ENCODE measurements at regions not wholly inside any gene's neighbourhood (a gene's known extent, or its start where the extent isn't known, plus 50 kb on each side); places are given as distances from the start of the nearest gene placed in this dataset.

DNA sequence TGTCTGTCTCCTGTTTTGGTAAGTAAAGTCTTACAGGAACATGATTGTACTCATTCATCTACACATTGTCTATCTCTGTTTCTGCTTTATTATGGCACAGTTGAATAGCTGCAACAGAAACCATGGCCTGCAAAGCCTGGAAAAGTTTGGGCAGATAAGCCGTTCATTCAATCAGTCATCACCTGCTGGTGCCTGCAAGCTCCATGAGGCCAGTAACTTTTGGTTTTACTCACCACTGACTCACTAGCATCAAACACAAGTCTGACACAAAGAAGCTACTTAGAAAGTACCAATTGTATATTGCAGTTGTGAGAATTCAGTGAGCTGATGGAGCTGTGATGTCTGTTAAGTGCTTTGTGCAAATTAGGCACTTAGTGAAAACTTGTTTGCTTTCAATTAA lies 373.6 kb upstream of the SGCD start:
- TF ChIP-seq, protein P1, sequence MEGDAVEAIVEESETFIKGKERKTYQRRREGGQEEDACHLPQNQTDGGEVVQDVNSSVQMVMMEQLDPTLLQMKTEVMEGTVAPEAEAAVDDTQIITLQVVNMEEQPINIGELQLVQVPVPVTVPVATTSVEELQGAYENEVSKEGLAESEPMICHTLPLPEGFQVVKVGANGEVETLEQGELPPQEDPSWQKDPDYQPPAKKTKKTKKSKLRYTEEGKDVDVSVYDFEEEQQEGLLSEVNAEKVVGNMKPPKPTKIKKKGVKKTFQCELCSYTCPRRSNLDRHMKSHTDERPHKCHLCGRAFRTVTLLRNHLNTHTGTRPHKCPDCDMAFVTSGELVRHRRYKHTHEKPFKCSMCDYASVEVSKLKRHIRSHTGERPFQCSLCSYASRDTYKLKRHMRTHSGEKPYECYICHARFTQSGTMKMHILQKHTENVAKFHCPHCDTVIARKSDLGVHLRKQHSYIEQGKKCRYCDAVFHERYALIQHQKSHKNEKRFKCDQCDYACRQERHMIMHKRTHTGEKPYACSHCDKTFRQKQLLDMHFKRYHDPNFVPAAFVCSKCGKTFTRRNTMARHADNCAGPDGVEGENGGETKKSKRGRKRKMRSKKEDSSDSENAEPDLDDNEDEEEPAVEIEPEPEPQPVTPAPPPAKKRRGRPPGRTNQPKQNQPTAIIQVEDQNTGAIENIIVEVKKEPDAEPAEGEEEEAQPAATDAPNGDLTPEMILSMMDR (IDR thresholded peaks at IDR 0.05) = no peak
- no peak for TF ChIP-seq POLR2A (IDR thresholded peaks at IDR 0.05)
- no peak for TF ChIP-seq EP300 (IDR thresholded peaks at IDR 0.05)
- TF ChIP-seq POLR2AphosphoS5 (IDR thresholded peaks at IDR 0.05) = no peak
